ENCODE measurements at regions not wholly inside any gene's neighbourhood (a gene's known extent, or its start where the extent isn't known, plus 50 kb on each side); places are given as distances from the start of the nearest gene placed in this dataset.
"Not testable (repeated sequence)": the region's sequence is repeated elsewhere in the genome, so short reads cannot be mapped to it uniquely, and the experiment has no call there.

- not testable (repeated sequence) for TF ChIP-seq CTCF, EZH2phosphoT487, EZH2 (IDR thresholded peaks at IDR 0.05)
Measured at GRCh38 chr20:53854609-53854926, 215.8 kb downstream of the BCAS1 start.

All from neural progenitor cell (in vitro differentiated cells).